ENCODE measurements at regions not wholly inside any gene's neighbourhood (a gene's known extent, or its start where the extent isn't known, plus 50 kb on each side); places are given as distances from the start of the nearest gene placed in this dataset.

DNA sequence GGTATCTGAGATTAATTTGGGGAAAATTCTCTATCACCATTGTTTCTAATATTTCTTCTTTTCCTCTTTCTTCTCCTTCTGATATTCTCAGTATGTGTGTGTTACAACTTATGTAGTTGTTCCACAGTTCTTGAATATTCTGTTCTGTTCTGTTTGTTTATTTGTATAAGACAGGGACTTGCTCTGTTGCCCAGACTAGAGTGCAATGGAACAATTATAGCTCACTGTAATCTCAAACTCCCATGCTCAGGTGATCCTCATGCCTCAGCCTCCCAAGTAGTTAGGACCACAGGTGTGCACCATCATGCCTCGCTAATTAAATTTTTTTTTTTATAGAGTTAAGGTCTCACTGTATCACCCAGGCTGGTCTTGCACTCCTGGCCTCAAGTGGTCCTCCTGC is 145.8 kb upstream of the TUT7 start:
- 90 to 97% methylated on average over 1 of the region's 1 CpG for WGBS, 2 donors
- H3K4me3 ChIP-seq = no peak overlapping the region
- no peaks in the 10 kb centered on the region for H3K27me3 ChIP-seq (ENCODE audit: control insufficient read depth in 3 of 3, insufficient read depth in 3 of 3, low read length in 2 of 3)
- DNase-seq (no peak), ATAC-seq (ENCODE audit: insufficient read depth, low FRiP score) (no peak)
- no peaks in the 10 kb centered on the region for H3K4me1 ChIP-seq (ENCODE audit: control insufficient read depth in 5 of 5, insufficient read depth in 5 of 5, low read length in 5 of 5)
- TF ChIP-seq, protein P1, sequence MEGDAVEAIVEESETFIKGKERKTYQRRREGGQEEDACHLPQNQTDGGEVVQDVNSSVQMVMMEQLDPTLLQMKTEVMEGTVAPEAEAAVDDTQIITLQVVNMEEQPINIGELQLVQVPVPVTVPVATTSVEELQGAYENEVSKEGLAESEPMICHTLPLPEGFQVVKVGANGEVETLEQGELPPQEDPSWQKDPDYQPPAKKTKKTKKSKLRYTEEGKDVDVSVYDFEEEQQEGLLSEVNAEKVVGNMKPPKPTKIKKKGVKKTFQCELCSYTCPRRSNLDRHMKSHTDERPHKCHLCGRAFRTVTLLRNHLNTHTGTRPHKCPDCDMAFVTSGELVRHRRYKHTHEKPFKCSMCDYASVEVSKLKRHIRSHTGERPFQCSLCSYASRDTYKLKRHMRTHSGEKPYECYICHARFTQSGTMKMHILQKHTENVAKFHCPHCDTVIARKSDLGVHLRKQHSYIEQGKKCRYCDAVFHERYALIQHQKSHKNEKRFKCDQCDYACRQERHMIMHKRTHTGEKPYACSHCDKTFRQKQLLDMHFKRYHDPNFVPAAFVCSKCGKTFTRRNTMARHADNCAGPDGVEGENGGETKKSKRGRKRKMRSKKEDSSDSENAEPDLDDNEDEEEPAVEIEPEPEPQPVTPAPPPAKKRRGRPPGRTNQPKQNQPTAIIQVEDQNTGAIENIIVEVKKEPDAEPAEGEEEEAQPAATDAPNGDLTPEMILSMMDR (IDR thresholded peaks at IDR 0.05; ENCODE audit: control extremely low read depth, extremely low read depth) = no peak
- H3K36me3 ChIP-seq (ENCODE audit: control insufficient read depth in 4 of 4, insufficient read depth in 4 of 4, low read length in 4 of 4) = no peaks in the 10 kb centered on the region
- H3K9me3 ChIP-seq (ENCODE audit: control insufficient read depth in 4 of 4, insufficient read depth in 3 of 4, low read length in 3 of 4) = peaks cover 0 to 3% (median 0%) of the 10 kb centered on the region in 4 donors
- H3K27ac ChIP-seq (ENCODE audit: low read depth in 1 of 2, low read length in 1 of 2) = no peak overlapping the region
- H3K9ac ChIP-seq (ENCODE audit: insufficient read depth in 1 of 2, low read length in 2 of 2) = no peak overlapping the region

GRCh38 chr9:86494644-86495111 is 140.5 kb upstream of the TUT7 start:
- no peaks in the 10 kb centered on the region for H3K27me3 ChIP-seq (ENCODE audit: control insufficient read depth in 3 of 3, insufficient read depth in 3 of 3, low read length in 2 of 3)
- no peak overlapping the region for H3K4me3 ChIP-seq
- H3K9me3 ChIP-seq (ENCODE audit: control insufficient read depth in 4 of 4, insufficient read depth in 3 of 4, low read length in 3 of 4) = no peaks in the 10 kb centered on the region
- no peak overlapping the region for H3K9ac ChIP-seq (ENCODE audit: insufficient read depth in 1 of 2, low read length in 2 of 2)
- 31 to 33% methylated on average over 5 of the region's 5 CpGs for WGBS, 2 donors
- ATAC-seq (ENCODE audit: insufficient read depth, low FRiP score) = no peak
- peak in 2 of 3 donors; percentile 70 to 74 for DNase-seq
- H3K27ac ChIP-seq (ENCODE audit: low read depth in 1 of 2, low read length in 1 of 2) = no peak overlapping the region
- H3K36me3 ChIP-seq (ENCODE audit: control insufficient read depth in 4 of 4, insufficient read depth in 4 of 4, low read length in 4 of 4) = no peaks in the 10 kb centered on the region
- peaks cover 0 to 6% (median 0%) of the 10 kb centered on the region in 5 donors for H3K4me1 ChIP-seq (ENCODE audit: control insufficient read depth in 5 of 5, insufficient read depth in 5 of 5, low read length in 5 of 5)
- TF ChIP-seq, protein P1 (IDR thresholded peaks at IDR 0.05; ENCODE audit: control extremely low read depth, extremely low read depth) = no peak

DNA sequence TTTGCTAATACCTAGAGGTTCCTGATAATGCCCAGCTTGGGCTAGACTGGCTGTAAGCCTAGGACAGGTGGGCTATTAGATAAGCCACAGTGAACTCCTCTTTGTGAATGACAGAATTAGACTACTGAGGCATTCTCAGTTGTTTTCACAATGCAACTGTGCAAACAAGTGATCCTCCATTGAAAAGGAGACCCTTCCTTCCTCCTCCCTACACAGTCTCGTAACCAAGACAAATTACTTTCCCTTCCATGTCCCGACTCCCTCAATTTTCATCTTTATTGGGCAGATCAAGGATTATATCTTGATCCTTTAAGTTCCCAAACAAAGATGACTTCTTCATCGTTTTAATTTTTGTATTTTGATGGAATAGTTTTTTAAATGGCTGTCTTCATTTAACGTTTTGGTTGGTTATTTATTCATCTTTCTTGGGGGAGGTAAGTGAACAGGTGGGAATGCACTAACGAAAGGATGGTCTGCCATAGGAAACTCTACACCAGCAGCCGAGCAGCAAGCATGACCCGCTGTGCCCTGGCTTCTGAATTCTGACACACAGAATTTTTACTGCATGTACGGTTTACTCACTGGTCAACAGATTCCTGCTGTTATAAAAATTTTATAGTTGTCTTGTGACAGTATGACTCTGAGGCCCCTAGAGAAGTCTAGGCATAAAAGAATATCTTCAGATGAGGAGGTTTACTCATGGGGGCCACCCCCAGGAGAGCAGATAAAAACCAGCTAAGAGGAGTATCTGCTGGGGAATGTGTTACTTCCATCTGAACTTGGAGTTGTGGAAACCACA is 137.5 kb upstream of the TUT7 start:
- Histone ChIP-seq H3K4me3 (no peak overlapping the region), H3K27me3 (ENCODE audit: control insufficient read depth in 3 of 3, insufficient read depth in 3 of 3, low read length in 2 of 3) (no peaks in the 10 kb centered on the region), H3K9me3 (ENCODE audit: control insufficient read depth in 4 of 4, insufficient read depth in 3 of 4, low read length in 3 of 4) (no peaks in the 10 kb centered on the region), H3K27ac (ENCODE audit: low read depth in 1 of 2, low read length in 1 of 2) (no peak overlapping the region), H3K9ac (ENCODE audit: insufficient read depth in 1 of 2, low read length in 2 of 2) (no peak overlapping the region), H3K4me1 (ENCODE audit: control insufficient read depth in 5 of 5, insufficient read depth in 5 of 5, low read length in 5 of 5) (peaks cover 0 to 12% (median 0%) of the 10 kb centered on the region in 5 donors), H3K36me3 (ENCODE audit: control insufficient read depth in 4 of 4, insufficient read depth in 4 of 4, low read length in 4 of 4) (no peaks in the 10 kb centered on the region)
- WGBS, 2 donors = 79 to 89% methylated on average over 8 of the region's 8 CpGs
- no peak for ATAC-seq (ENCODE audit: insufficient read depth, low FRiP score)
- TF ChIP-seq, protein P1 (IDR thresholded peaks at IDR 0.05; ENCODE audit: control extremely low read depth, extremely low read depth) = no peak
- DNase-seq = no peak

All from lung (tissue), 11 donors.